Adrenal gland (tissue), 9 donors: ENCODE measurements at regions not wholly inside any gene's neighbourhood (a gene's known extent, or its start where the extent isn't known, plus 50 kb on each side); places are given as distances from the start of the nearest gene placed in this dataset.

Source experiments
- DNase-seq, 7 donors: peaks; one replicate each; pipeline ENCODE4 v3.0.0-alpha.2; 2019 to 2020
- H3K27ac ChIP-seq, 5 donors: fragments of 200-600 bp; sonication (generic) in 4 of 5; 1 replicate in 3 of 5; 2 replicates in 2 of 5; pipeline versions ENCODE4 v1.5.1 to v1.8.0; 2016 to 2020; ENCODE audit warnings: mild to moderate bottlenecking in 1 of 5
- H3K27me3 ChIP-seq: fragments of 200-600 bp; 2 replicates; pipeline ENCODE4 v1.8.0; 2021
- H3K36me3 ChIP-seq, 2 donors: fragments of 200-600 bp; replicated peaks in 1 of 2; 1 replicate in 1 of 2; 2 replicates in 1 of 2; pipeline versions ENCODE4 v1.5.1 to v1.8.0; 2018 to 2022
- H3K4me1 ChIP-seq, 2 donors: fragments of 200-600 bp; replicated peaks in 1 of 2; 1 replicate in 1 of 2; 2 replicates in 1 of 2; pipeline versions ENCODE4 v1.5.1 to v1.8.0; 2018 to 2021
- H3K4me3 ChIP-seq, 4 donors: fragments of 200-600 bp; sonication (generic) in 3 of 4; one replicate each; pipeline ENCODE4 v1.5.1; 2016 to 2018
- H3K9me3 ChIP-seq, 3 donors: fragments of 200-600 bp; sonication (generic) in 1 of 3; replicated peaks in 1 of 3; 1 replicate in 2 of 3; 2 replicates in 1 of 3; pipeline versions ENCODE4 v1.5.1 to v1.8.0; 2016 to 2021
- CTCF ChIP-seq, 6 experiments: fragments of 450-650 bp in 4 of 6; fragments of 200-600 bp in 2 of 6; sonication (generic) in 1 of 6; IDR thresholded peaks; 1 replicate in 5 of 6; 2 replicates in 1 of 6; pipeline versions ENCODE4 v1.5.1 to v1.8.0; 2016 to 2021; ENCODE audit warnings: antibody characterized with exemption in 6 of 6, mild to moderate bottlenecking in 2 of 6, moderate library complexity in 1 of 6
- POLR2A ChIP-seq, 2 donors: fragments of 450-650 bp; IDR thresholded peaks; one replicate each; pipeline ENCODE4 v1.6.1; 2017; ENCODE audit warnings: antibody characterized with exemption in 2 of 2, mild to moderate bottlenecking in 2 of 2, moderate library complexity in 1 of 2
- WGBS, 4 donors: extraction: QIAGEN DNeasy Blood & Tissue Kit in 2 of 4; methylation state at CpG; one replicate each; pipeline versions ENCODE4 v1.1.5 to v1.1.7; 2013 to 2017; 5-methylcytosine and 5-hydroxymethylcytosine counted together
- intact Hi-C, 2 donors: fragments of 100-400 bp; cut with DNase I; formaldehyde crosslinking; loops; one replicate each; pipeline versions ENCODE4 v1.14.1 to v1.15.0; 2022 to 2023
- donor health status: healthy with polysubstance abuse.
- donor health status: Bipolar disorder and iron deficiency.
- donor health status: DM: yes; HTN: yes; CAD: no.
- donor health status: DM: no; HTN: no; CAD: no.
- donor health status: DM: no; HTN: no; CAD: no.

GRCh38 chr7:34309116-34309515 is 348.9 kb upstream of the NPSR1 start:
- Histone ChIP-seq H3K9me3 (no peaks in the 10 kb centered on the region), H3K4me1 (no peaks in the 10 kb centered on the region), H3K27ac (no peak overlapping the region), H3K36me3 (no peaks in the 10 kb centered on the region), H3K27me3 (no peaks in the 10 kb centered on the region), H3K4me3 (no peak overlapping the region)
- no peak for DNase-seq
- 85 to 93% (median 91%) methylated on average over 12 of the region's 12 CpGs for WGBS, 4 donors
- TF ChIP-seq CTCF (IDR thresholded peaks at IDR 0.05) (no peak), POLR2A (IDR thresholded peaks at IDR 0.05) (no peak)
- intact Hi-C loops: no loop called here

GRCh38 chr7:34309584-34309983 is 348.4 kb upstream of the NPSR1 start:
- no peaks in the 10 kb centered on the region for H3K9me3 ChIP-seq
- 90 to 94% (median 92%) methylated on average over 19 of the region's 19 CpGs for WGBS, 4 donors

GRCh38 chr7:34311591-34311990 is 346.4 kb upstream of the NPSR1 start:
- DNase-seq: no peak

More at GRCh38 chr7:34309584-34309983, 348.4 kb upstream of the NPSR1 start:
- no peak overlapping the region for H3K27ac ChIP-seq
- no peak for TF ChIP-seq CTCF (IDR thresholded peaks at IDR 0.05)
- no peak for TF ChIP-seq POLR2A (IDR thresholded peaks at IDR 0.05)
- intact Hi-C loops: no loop called here
- H3K27me3 ChIP-seq: no peaks in the 10 kb centered on the region
- no peak for DNase-seq
- H3K4me3 ChIP-seq: no peak overlapping the region
- H3K4me1 ChIP-seq: no peaks in the 10 kb centered on the region
- no peaks in the 10 kb centered on the region for H3K36me3 ChIP-seq

GRCh38 chr7:34312624-34313023 is 345.4 kb upstream of the NPSR1 start:
- H3K4me1 ChIP-seq: no peaks in the 10 kb centered on the region
- H3K4me3 ChIP-seq: no peak overlapping the region
- DNase-seq: no peak
- intact Hi-C loops: no loop called here
- no peaks in the 10 kb centered on the region for H3K36me3 ChIP-seq
- H3K27me3 ChIP-seq: no peaks in the 10 kb centered on the region
- no peak for TF ChIP-seq POLR2A (IDR thresholded peaks at IDR 0.05)
- TF ChIP-seq CTCF (IDR thresholded peaks at IDR 0.05): no peak
- H3K9me3 ChIP-seq: no peaks in the 10 kb centered on the region
- no peak overlapping the region for H3K27ac ChIP-seq
- WGBS, 4 donors: 66 to 84% (median 78%) methylated on average over 3 of the region's 3 CpGs

More at GRCh38 chr7:34311591-34311990, 346.4 kb upstream of the NPSR1 start:
- no peaks in the 10 kb centered on the region for H3K27me3 ChIP-seq
- intact Hi-C loops: no loop called here
- no peaks in the 10 kb centered on the region for H3K36me3 ChIP-seq
- H3K9me3 ChIP-seq: no peaks in the 10 kb centered on the region
- no peaks in the 10 kb centered on the region for H3K4me1 ChIP-seq
- no peak overlapping the region for H3K27ac ChIP-seq
- no peak overlapping the region for H3K4me3 ChIP-seq
- 70 to 73% (median 71%) methylated on average over 3 of the region's 3 CpGs for WGBS, 4 donors
- no peak for TF ChIP-seq CTCF (IDR thresholded peaks at IDR 0.05)
- TF ChIP-seq POLR2A (IDR thresholded peaks at IDR 0.05): no peak
